ENCODE measurements at regions not wholly inside any gene's neighbourhood (a gene's known extent, or its start where the extent isn't known, plus 50 kb on each side); places are given as distances from the start of the nearest gene placed in this dataset.

- H3K4me3 Mint-ChIP-seq (ENCODE audit: low read depth, unreplicated experiment) = no peak overlapping the region
- no peak for DNase-seq
- intact Hi-C loops (cut with micrococcal nuclease; ENCODE audit: unreplicated experiment) = no loop called here
- no peak for TF ChIP-seq CTCF (IDR thresholded peaks at IDR 0.05; ENCODE audit: unreplicated experiment)
- H3K36me3 Mint-ChIP-seq (ENCODE audit: insufficient read depth, unreplicated experiment) = no peaks in the 10 kb centered on the region
- no peaks in the 10 kb centered on the region for H3K27me3 Mint-ChIP-seq (ENCODE audit: unreplicated experiment)
- peaks cover 5% of the 10 kb centered on the region for H3K9me3 Mint-ChIP-seq (ENCODE audit: low read depth, unreplicated experiment)
- CTCF ChIA-PET = no interaction called here
- no TSS peak for BruUV-seq (replicated peaks)
- H3K27ac Mint-ChIP-seq (ENCODE audit: unreplicated experiment) = no peak overlapping the region
- no peaks in the 10 kb centered on the region for H3K4me1 Mint-ChIP-seq (ENCODE audit: low read depth, unreplicated experiment)
These were observed 1479.3 kb upstream of the CDH9 start for GRCh38 chr5:28517691-28518090.

GRCh38 chr5:28516722-28517121, 1478.3 kb upstream of the CDH9 start:
- Mint-ChIP-seq H3K4me1 (ENCODE audit: low read depth, unreplicated experiment) (no peaks in the 10 kb centered on the region), H3K9me3 (ENCODE audit: low read depth, unreplicated experiment) (peaks cover 5% of the 10 kb centered on the region), H3K27ac (ENCODE audit: unreplicated experiment) (no peak overlapping the region), H3K4me3 (ENCODE audit: low read depth, unreplicated experiment) (no peak overlapping the region), H3K36me3 (ENCODE audit: insufficient read depth, unreplicated experiment) (no peaks in the 10 kb centered on the region), H3K27me3 (ENCODE audit: unreplicated experiment) (no peaks in the 10 kb centered on the region)
- DNase-seq = no peak
- TF ChIP-seq CTCF (IDR thresholded peaks at IDR 0.05; ENCODE audit: unreplicated experiment) = no peak
- intact Hi-C loops (cut with micrococcal nuclease; ENCODE audit: unreplicated experiment) = no loop called here
- CTCF ChIA-PET = no interaction called here
- no TSS peak for BruUV-seq (replicated peaks)

GRCh38 chr5:28512648-28513047, 1474.3 kb upstream of the CDH9 start:
- DNase-seq = no peak
- peaks cover 8% of the 10 kb centered on the region for H3K9me3 Mint-ChIP-seq (ENCODE audit: low read depth, unreplicated experiment)
- no peaks in the 10 kb centered on the region for H3K4me1 Mint-ChIP-seq (ENCODE audit: low read depth, unreplicated experiment)
- no peaks in the 10 kb centered on the region for H3K27me3 Mint-ChIP-seq (ENCODE audit: unreplicated experiment)
- no peak overlapping the region for H3K27ac Mint-ChIP-seq (ENCODE audit: unreplicated experiment)
- intact Hi-C loops (cut with micrococcal nuclease; ENCODE audit: unreplicated experiment) = no loop called here
- CTCF ChIA-PET = no interaction called here
- H3K36me3 Mint-ChIP-seq (ENCODE audit: insufficient read depth, unreplicated experiment) = no peaks in the 10 kb centered on the region
- BruUV-seq (replicated peaks) = no TSS peak
- no peak overlapping the region for H3K4me3 Mint-ChIP-seq (ENCODE audit: low read depth, unreplicated experiment)
- no peak for TF ChIP-seq CTCF (IDR thresholded peaks at IDR 0.05; ENCODE audit: unreplicated experiment)

GRCh38 chr5:28505121-28505520, 1466.7 kb upstream of the CDH9 start:
- no peak for DNase-seq
- no TSS peak for BruUV-seq (replicated peaks)

More at GRCh38 chr5:28505121-28505520, 1466.7 kb upstream of the CDH9 start:
- no peak for TF ChIP-seq CTCF (IDR thresholded peaks at IDR 0.05; ENCODE audit: unreplicated experiment)
- intact Hi-C loops (cut with micrococcal nuclease; ENCODE audit: unreplicated experiment) = no loop called here
- Mint-ChIP-seq H3K27me3 (ENCODE audit: unreplicated experiment) (no peaks in the 10 kb centered on the region), H3K9me3 (ENCODE audit: low read depth, unreplicated experiment) (peaks cover 6% of the 10 kb centered on the region), H3K4me3 (ENCODE audit: low read depth, unreplicated experiment) (no peak overlapping the region), H3K4me1 (ENCODE audit: low read depth, unreplicated experiment) (no peaks in the 10 kb centered on the region), H3K27ac (ENCODE audit: unreplicated experiment) (no peak overlapping the region), H3K36me3 (ENCODE audit: insufficient read depth, unreplicated experiment) (no peaks in the 10 kb centered on the region)
- CTCF ChIA-PET = interaction anchor here (0.6 kb wide), 1 partner anchor 192 kb away, joined by 4 read pairs; no protein-coding TSS in a partner anchor
